Hepatocyte (in vitro differentiated cells): ENCODE measurements at regions not wholly inside any gene's neighbourhood (a gene's known extent, or its start where the extent isn't known, plus 50 kb on each side); places are given as distances from the start of the nearest gene placed in this dataset.

ENCODE experiments used
- CTCF ChIP-seq: fragments of 200-600 bp; sonication (generic); IDR thresholded peaks from 2 replicates; pipeline ENCODE4 v1.5.1; 2016; ENCODE audit warnings: antibody characterized with exemption, mild to moderate bottlenecking; ENCODE audit not compliant: poor library complexity
- EZH2 ChIP-seq: fragments of 200-600 bp; sonication (generic); IDR thresholded peaks from 2 replicates; pipeline ENCODE4 v1.6.1; 2016; ENCODE audit warnings: antibody characterized with exemption, mild to moderate bottlenecking, borderline replicate concordance

GRCh38 chr18:45231617-45232016 is 383.7 kb upstream of the SLC14A2 start:
- TF ChIP-seq CTCF (no peak), EZH2 (no peak)
